RPMI7951 (cell line): ENCODE measurements at regions not wholly inside any gene's neighbourhood (a gene's known extent, or its start where the extent isn't known, plus 50 kb on each side); places are given as distances from the start of the nearest gene placed in this dataset.

Experiments used
- DNase-seq: peaks from one replicate; pipeline ENCODE4 v3.0.0-alpha.2; 2012; ENCODE audit warnings: low read depth

DNA sequence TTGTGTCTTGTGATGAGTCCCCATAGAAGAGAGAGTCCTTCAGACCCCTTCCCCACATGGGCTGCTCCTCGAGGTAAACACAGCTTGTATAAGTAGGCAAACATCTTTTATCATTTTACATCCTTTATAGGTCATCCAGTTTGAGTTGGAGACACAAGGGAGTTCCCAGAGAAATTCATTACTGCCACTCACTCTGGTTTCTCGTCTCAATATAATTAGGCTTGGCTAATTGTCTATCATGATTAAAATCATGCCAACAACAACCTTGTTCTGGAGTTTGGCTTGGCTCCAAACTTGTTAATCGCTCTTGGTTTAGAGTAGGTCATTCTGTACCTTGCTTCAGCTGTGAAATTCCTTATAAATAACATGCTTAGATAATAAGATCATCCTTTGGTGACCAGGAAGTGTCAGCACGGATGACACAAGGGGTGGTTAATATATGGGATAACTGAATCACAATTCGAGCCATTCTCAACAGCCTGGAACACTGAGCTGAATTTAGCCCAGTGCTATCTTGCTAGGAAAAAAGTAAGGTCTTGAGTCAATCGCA, 70.7 kb upstream of the DAB1 start:
- no peak for DNase-seq

DNA sequence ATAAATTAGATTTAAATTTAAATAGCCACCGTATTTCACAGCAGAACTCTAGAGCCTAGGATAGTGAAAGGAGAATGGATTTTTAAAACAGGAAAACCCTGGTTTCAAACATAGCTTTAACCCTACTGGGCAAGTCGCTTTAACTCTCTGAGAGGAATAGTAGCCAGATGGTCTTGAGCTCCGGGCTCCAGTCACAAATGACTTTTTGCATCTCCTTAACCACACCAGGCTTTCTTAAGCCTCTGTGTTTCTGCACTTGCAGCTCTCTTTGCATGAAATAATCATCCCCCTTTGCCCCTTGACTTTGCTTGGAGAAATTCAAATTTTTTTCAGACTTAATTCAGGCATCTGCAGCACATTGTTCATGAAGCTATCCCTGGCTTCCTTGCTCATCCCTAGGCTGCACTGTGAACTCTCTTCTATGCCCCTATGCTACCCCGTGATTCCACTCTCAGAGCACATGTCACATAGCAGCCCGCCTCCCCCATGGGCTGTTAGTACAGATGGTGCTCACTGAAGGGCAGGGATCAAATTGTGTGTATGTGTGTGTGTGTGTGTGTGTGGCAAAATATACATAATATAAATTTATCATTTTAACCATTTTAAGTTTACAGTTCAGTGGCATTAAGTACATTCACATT, 68.8 kb upstream of the DAB1 start:
- DNase-seq = no peak

DNA sequence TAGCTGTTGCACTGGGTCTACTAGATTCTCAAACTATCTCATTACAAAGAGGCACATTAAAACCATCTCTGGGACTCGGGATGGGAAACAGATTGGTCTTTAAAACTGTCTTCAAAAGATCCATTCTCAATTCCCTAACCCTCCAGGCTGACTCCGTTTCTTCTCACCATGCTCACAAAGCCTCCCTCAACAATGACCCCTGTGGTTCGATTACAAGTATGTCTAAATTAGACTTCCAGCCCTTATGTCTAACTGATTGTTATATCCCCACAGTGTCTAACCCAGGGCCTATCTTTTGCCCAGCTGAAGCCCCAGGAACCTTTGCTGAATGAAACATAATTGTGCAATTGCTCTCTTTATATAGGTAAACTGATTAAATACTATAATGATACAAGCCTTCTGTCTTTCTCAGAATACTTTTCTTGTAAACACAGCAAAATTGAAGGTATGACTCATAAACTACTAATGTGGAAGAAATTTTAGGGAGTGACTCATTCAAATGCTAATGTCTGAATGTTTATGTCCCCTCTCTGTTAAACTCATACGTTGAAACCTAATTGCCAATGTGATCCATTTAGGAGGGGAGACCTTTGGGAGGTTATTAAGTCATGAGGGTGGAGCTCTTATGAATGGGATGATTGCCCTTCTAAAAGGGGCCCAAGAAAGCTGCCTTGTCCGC, 65.6 kb upstream of the DAB1 start:
- DNase-seq = peak; percentile 73

DNA sequence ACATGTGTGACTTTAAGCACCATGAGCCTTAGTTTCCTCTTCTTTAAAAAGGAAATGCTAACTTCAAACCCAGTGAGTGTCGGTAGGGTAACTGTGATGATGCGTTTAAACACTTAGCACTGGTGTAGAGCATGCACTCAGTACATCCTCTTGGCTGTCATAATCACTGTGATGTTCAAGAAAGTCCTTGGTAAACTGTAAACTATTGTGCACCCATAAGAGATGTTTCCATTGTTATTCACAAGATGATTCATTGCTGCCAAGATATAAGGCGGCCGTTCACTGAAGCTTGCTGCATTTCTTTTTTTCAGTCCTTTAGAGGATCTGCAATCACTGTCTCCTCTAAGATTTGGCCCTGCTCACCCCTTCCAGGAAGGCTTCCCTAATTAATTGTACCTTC, 61.8 kb upstream of the DAB1 start:
- DNase-seq = peak; percentile 49

DNA sequence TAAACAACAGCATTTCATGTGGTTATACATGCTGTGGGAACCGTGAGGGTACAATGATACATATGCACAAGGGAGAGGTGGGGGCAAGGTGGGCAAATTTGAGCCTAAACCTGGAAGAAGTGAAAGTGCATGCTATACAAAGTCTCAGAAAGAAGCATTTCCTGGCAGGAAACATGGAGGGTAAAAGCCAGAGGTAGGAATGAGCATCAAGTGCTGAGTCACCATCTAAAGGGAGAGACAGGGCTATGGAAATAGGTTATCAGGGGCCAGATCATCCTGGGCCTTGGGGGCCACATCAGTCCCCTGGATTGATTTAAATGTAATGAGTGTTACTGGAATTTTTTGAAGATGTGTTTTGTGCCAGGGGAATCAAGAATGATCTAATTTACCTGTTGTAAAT, 60.1 kb upstream of the DAB1 start:
- no peak for DNase-seq

DNA sequence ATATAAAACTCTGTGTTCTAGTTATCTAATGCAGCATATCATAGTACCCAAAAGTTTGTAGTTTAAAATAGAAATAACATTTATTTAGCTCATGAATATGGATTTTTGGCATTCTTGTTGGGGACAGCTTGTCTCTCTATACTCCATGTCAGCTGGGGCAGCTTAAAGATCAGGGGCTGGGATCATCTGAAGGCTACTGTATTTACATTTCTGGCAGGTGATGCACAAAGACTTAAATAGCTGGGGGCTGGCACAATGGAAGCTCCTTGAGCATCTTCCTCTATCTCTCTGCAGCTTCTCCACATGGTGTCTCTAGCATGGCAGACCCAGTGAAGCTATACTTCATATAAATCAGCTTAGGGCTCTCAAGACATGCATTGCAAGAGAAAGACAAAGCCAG, 55.6 kb upstream of the DAB1 start:
- DNase-seq = no peak

DNA sequence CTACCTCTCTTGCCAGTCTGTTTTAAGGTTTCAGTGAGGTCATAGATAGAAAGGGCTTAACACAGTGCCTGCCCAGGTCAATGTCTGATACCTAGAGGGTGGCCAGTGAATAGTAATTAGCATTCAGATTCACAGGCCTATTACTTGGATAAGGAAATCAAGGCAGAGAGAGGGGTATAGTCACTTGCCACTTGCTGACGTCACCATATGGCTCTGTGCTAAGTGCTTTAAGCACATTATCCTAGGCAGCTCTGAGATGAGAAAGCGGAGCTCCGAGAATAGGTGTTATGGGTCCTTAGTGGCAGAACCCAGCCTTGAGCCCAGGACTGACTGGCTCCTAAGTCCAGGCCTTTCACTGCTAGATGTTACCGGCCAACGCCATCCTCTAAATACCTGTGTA, 51.5 kb upstream of the DAB1 start:
- DNase-seq = no peak

DNA sequence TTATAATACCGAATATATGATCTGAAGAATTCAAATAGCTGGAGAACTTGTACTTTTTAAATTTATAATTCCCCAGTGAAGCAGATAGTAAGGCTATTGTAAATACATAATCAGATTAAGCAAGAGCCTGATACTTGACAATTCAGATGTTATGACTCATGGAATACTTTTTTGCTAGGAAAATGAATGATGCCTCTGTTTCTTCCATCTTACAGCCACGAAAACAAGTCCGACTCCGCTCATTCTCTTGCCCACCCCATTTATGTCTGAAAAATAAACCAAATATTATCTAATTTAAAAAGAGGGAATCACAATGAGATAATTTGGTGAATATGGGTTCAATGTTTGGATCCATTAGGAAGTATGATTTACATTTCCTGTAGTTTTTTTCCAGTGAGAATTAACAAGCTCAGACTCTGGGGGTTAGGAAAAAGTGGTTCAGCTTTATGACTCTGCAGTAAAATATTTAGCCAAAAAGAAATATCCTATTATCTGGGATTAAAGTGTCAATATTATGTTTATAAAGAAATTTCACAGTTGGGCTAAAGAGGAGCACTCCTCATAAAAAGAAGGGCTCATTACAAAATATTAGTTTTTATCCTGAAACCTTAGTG, 50.4 kb upstream of the DAB1 start:
- DNase-seq = peak; percentile 37
